GM12874 (cell line): ENCODE measurements at regions not wholly inside any gene's neighbourhood (a gene's known extent, or its start where the extent isn't known, plus 50 kb on each side); places are given as distances from the start of the nearest gene placed in this dataset.

Experiments
- CTCF ChIP-seq: IDR thresholded peaks from 2 replicates; pipeline ENCODE4 v1.5.1; 2011; ENCODE audit warnings: low read depth, mild to moderate bottlenecking, control low read depth, low read length, moderate library complexity; ENCODE audit not compliant: insufficient read depth

GRCh38 chr4:163012816-163013215, 153.9 kb downstream of the NAF1 start:
- TF ChIP-seq CTCF = no peak

DNA sequence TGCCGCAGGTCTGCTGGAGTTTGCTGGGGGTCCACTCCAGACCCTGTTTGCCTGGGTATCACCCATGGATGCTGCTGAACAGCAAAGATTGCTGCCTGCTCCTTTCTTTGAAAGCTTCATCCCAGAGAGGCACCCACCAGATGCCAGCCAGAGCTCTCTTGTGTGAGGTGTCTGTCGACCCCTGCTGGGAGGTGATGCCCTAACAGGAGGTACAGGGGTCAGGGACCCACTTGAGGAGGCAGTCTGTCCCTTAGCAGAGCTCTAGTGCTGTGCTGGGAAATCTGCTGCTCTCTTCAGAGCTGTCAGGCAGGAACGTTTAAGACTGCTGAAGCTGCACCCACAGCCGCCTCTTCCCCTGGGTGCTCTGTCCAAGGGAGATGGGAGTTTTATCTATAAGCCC, 162.7 kb downstream of the NAF1 start:
- TF ChIP-seq CTCF = no peak

DNA sequence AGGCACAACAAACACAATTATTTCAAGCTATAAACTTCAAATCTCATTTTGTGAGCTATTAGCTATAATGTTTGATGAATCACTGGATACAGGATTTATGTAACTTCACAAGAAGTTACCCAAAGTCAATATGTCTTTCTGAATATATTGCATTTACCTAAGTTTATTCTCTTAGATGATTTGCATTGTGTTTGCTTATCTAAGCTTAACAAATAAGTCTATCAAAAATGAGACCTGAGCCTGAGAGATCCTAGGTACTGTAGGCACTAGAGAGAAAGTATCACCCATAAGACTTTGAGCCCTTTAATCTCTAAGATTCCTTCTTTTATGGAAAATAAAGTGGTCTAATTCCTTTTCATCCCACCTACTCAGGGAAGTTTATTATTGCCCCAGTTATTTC, 178.2 kb downstream of the NAF1 start:
- no peak for TF ChIP-seq CTCF

- TF ChIP-seq CTCF = no peak
Measured at GRCh38 chr4:162985131-162985530, 181.6 kb downstream of the NAF1 start.

- TF ChIP-seq CTCF = no peak
Measured at GRCh38 chr4:162984621-162985020, 182.1 kb downstream of the NAF1 start.

DNA sequence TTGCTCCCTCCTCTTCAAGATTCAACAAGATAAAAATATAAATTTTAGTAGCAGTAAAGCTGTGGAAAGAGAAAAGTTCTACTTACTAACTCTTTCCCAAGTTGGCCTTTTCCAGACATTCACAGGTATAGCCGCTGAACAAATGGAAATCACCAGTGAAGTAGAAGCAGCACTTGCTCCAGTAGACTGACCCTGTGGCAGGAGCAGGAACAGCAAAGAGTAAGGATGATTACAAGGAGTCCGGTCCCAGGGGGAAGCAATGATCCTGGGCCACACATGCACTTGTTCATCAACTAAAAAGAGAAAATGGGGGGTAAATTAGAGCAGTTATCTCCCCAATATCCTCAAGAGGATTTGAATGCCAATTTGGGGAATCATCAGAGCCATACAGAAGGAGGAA, 184.9 kb downstream of the NAF1 start:
- TF ChIP-seq CTCF = no peak

DNA sequence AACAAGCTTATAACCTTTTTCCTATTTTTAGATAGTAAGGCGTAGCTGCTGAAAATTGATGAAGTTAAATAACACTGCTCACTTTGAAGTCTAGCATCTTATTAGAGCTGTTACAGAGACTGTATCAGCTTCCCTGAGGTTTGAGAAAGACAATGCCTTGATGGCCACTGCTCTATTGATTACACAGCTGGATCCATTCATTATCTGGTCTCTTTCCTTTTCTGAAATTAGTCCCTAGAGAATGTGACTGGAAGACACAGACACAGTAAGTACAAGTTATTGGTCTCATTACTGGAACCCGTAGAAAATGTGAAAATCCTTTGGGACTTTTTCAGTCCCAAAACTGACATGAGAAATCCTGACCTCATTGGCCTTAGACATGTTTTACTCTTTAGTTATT, 188.3 kb downstream of the NAF1 start:
- TF ChIP-seq CTCF = no peak

- no peak for TF ChIP-seq CTCF
Measured at GRCh38 chr4:162977788-162978187, 188.9 kb downstream of the NAF1 start.
